ENCODE measurements at regions not wholly inside any gene's neighbourhood (a gene's known extent, or its start where the extent isn't known, plus 50 kb on each side); places are given as distances from the start of the nearest gene placed in this dataset.
"Not testable (repeated sequence)": the region's sequence is repeated elsewhere in the genome, so short reads cannot be mapped to it uniquely, and the experiment has no call there.

DNA sequence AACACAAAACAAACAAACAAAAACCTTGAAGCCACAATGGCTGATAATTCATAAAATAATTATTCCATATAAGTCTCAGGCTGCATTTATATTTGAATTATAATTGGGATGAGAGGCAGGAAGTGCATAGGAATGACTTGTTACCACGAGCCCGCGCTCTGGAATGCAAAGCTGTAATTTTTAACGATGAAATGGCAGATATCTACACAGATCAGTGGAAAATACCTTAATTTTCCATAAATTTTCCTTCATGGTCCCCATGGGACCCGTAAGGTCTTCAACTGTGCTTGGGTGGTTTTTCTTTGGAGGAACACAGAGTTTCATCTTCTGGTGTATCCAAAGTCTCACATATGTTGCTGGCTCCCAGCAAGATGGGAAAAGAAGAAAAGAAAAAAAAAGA, 226.8 kb downstream of the SHOX start:
- in situ Hi-C loops (cut with HindIII; ENCODE audit: low pct_unique_long_range_greater_than_20kb, low sequenced_read_pairs): no loop called here
- DNase-seq (ENCODE audit: low read depth, low spot score): no peak

DNA sequence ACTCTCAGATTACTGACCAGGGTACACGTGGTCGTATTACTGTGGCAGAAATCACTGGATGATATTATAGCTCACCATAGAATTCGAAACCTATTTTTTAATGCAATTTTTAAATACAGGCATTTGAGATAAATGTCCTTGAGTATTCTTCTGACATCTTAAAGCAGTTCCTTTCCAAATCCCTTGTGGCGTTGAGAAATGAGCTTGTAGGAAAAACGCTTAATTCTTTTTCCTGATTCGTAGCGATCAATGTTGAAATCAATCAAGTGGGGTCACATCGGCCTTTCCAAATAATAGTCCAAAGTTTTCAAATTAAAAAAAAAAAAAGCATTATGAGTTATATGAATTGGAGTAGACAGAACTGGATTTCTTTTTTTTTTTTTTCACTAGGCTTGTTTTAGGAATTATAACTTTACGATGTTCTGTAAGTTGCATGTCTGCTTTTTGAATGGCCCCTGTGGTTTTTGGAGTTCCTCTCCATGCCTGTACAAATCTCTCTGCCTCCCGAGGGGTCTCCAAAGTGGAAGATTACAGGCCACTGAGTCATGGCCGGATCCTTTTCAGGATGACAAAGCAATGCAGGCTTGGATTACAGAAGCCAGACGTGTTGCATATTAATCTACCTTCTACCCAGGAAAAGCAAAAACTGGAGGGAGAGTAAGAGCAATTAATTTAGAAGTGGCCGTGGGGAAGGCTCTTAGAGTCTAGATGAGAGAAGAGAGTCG, 226.1 kb downstream of the SHOX start:
- in situ Hi-C loops (cut with HindIII; ENCODE audit: low pct_unique_long_range_greater_than_20kb, low sequenced_read_pairs): no loop called here
- DNase-seq (ENCODE audit: low read depth, low spot score): no peak

DNA sequence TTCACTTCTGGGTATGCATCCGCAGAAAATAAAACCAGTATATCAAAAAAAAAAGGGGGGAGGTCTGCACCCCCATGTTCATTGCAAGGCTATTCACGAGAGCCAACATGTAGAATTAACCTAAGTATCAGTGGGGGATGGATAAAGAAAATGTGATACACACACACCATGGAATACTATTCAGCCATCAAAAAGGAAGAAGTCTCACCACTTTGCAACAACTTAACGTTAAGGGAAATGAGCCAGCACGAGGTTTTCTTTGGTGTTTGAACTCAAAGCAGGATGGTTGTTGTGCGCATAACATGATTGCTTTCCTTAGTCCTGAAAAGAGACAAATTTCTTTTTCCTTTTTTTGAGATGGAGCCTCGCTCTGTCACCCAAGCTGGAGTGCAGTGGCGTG, 222.7 kb downstream of the SHOX start:
- in situ Hi-C loops (cut with HindIII; ENCODE audit: low pct_unique_long_range_greater_than_20kb, low sequenced_read_pairs): no loop called here
- DNase-seq (ENCODE audit: low read depth, low spot score): no peak

DNA sequence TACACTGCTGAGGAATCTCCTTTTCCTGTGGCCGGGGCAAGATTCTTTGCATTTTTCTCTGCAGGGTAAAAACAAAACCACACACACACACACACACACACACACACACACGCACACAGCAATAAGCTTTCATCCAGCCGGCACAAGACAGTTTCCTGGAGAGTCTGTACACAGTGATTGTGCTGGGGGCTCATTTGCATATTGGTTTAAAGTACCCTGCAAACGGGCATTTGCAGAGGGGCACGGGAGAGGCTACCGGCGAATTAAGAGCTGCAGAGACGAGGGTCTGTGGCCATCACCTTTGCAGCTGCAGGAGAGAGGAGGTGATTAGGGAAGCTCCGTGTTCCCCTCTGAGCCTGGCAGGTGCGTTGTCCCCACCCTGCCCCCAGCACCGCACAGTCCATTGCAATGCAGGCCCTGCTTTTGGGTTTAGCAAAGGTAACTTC, 219.9 kb downstream of the SHOX start:
- DNase-seq (ENCODE audit: low read depth, low spot score): no peak
- in situ Hi-C loops (cut with HindIII; ENCODE audit: low pct_unique_long_range_greater_than_20kb, low sequenced_read_pairs): no loop called here

DNA sequence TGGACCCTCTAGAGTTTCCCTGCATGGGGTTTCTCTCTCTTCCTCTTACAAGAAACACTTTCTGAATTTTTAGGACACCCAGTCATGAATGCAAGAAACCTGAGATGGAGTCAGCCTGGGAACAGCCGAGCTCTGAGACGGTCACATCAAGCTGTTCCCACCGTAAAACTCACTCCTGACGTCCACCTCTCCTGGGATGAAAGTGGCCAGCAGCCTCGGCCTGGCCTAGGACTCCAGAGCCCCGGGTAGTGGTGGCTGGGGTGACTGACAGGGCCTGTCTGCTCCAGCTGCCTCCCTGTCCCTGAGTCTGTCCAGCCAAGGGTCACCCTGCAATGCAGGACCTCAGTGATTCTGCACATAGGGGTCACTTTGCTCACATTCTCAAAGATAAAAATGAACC, 217.8 kb downstream of the SHOX start:
- in situ Hi-C loops (cut with HindIII; ENCODE audit: low pct_unique_long_range_greater_than_20kb, low sequenced_read_pairs): no loop called here

DNA sequence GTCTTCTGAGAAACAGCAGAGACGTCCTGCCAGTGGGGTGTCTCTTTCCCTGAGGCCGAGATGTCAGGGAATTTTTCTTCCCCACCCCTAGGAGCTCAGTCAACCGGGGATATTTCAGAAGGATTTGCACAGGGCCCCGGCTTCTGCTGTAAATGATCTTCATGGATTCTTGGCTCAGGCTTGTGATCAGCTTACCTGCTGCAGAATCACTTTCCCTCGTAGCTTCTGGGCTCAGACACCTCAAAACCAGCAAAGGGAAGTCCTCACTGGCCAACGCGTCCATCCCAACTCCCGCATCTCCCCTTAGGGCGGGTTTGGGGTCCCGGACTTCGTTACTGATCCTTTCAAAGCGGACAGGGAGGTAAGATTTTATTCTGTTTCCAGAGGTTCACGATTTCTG, 212.7 kb downstream of the SHOX start:
- in situ Hi-C loops (cut with HindIII; ENCODE audit: low pct_unique_long_range_greater_than_20kb, low sequenced_read_pairs): no loop called here
- no peak for DNase-seq (ENCODE audit: low read depth, low spot score)

More for the DNA sequence above, 217.8 kb downstream of the SHOX start:
- DNase-seq (ENCODE audit: low read depth, low spot score): no peak

DNA sequence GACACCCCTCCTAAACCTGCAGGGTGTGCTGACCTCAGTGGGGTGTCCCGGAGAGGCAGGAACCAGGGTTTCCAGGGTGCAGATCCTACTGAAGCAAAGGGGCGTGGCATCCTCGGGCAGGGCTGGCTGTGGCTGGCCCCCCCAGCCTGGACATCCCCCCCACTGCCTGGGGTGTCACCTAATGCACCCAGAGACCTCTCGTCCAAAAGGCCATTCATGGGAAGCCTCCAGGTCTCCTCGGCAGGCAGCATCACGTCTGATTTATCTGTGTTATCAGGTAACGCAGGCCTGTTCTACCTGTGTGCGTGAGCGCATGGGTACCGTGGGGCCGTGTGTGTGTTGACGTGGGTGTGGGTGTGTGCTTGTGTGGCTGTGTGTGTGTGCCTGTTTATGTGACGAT, 210.0 kb downstream of the SHOX start:
- in situ Hi-C loops (cut with HindIII; ENCODE audit: low pct_unique_long_range_greater_than_20kb, low sequenced_read_pairs): no loop called here
- no peak for DNase-seq (ENCODE audit: low read depth, low spot score)

DNA sequence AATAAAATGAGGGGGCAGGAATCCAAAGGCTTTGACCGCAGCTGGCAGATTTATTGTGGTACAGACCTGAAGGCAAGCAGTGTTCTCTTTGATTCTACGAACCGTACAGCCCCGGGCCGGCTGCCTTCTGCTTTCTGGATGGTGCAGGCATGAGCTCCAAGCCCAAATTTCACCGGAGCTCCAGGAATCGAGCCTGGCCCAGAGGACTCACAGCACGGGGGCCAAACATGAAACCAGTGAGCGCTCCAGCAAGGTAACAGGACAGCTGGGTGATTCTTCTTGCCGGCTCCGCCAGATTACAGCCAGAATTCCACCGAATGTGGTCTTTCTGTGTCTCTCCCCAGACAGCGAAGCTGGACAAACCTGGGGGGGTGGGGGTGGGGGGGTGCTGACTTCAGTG, 208.1 kb downstream of the SHOX start:
- in situ Hi-C loops (cut with HindIII; ENCODE audit: low pct_unique_long_range_greater_than_20kb, low sequenced_read_pairs); DNase-seq (ENCODE audit: low read depth, low spot score): not testable (repeated sequence)

DNA sequence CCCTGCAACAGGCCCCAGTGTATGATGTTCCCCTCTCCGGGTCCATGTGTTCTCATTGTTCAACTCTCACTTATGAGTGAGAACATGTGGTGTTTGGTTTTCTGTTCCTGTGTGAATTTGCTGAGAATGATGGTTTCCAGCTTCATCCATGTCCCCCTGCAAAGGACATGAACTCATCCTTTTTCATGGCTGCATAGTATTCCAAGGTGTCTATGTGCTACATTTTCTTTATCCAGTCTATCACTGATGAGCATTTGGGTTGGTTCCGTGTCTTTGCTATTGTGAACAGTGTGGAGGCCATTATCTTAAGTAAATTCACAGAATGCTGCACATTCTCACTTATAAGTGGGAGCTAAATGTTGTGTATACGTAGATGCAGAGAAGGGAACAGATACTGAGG, 205.3 kb downstream of the SHOX start:
- in situ Hi-C loops (cut with HindIII; ENCODE audit: low pct_unique_long_range_greater_than_20kb, low sequenced_read_pairs); DNase-seq (ENCODE audit: low read depth, low spot score): not testable (repeated sequence)

DNA sequence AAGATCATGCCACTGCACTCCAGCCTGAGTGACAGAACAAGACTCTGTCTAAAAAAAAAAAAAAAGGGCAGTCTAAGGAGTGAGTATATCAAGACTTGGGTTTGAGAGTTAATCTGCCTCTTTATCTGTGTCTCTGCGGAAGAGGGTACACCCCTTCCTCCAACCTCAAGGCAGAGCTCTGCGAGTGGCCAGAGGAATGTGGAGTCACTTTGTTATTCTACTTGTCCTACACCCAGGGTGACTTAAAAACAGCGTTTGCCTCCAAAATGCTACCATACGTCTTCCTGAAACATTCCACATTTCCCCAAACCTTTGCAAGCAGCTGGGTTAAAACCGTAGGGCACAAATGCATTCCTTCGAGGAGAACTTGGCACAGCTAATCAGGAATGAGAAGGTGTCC, 199.9 kb downstream of the SHOX start:
- DNase-seq (ENCODE audit: low read depth, low spot score): no peak
- in situ Hi-C loops (cut with HindIII; ENCODE audit: low pct_unique_long_range_greater_than_20kb, low sequenced_read_pairs): no loop called here

DNA sequence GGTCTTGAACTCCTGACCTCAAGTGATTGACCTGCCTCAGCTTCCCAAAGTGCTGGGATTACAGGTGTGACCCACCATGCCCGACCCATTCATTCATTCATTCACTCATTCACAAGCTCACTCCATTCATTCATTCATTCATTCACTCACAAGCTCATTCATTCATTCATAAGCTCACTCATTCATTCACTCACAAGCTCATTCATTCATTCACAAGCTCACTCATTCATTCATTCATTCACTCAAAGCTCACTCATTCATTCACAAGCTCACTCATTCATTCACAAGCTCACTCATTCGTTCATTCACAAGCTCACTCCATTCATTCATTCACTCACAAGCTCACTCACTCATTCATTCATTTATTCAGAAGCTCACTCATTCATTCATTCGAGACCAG, 198.6 kb downstream of the SHOX start:
- no peak for DNase-seq (ENCODE audit: low read depth, low spot score)
- in situ Hi-C loops (cut with HindIII; ENCODE audit: low pct_unique_long_range_greater_than_20kb, low sequenced_read_pairs): no loop called here

DNA sequence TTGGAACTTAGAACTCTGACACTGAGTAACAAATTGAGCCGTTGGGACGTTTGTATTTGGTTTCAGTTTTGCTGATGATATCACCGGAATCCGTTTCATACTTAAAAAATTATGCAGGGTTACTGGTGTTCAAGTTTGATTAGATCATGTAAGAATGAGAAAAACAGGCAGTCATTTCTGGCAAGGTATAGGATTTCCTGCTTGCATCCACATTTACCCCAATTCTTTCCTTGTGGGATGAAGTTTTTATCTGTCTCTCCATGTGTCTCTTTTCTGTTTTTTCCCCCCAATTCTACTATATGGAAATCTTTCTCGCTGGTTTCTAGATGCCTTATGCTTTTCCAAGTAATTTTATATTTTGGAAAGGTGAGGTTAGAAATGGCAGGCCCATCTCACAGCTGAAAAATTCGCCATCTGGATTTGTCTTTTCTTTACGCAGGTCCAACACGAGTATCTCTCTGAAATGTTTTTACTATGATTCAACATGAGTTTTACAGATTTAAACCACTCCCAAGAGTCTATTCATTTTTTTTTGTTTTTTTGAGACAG, 197.9 kb downstream of the SHOX start:
- in situ Hi-C loops (cut with HindIII; ENCODE audit: low pct_unique_long_range_greater_than_20kb, low sequenced_read_pairs): no loop called here
- DNase-seq (ENCODE audit: low read depth, low spot score): no peak

DNA sequence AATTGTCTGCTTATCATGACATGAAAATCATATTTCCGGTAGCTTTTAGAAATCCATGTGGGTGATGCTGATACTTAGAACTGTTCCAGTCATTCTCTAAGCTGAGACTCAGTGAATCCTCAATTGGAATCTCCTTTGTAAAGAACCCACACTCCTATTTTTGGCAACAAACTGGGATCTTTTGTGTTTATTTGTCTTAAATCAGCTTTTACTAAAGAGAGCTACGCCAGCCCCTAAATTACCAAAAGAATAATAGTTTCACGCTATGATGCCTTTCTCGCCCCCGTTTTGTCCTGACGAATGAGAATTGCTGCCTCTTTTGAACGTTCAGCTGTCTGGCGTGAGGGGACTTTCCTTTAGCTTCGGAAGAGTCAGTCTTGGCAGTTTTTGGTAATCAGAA, 195.9 kb downstream of the SHOX start:
- DNase-seq (ENCODE audit: low read depth, low spot score): no peak
- in situ Hi-C loops (cut with HindIII; ENCODE audit: low pct_unique_long_range_greater_than_20kb, low sequenced_read_pairs): no loop called here

DNA sequence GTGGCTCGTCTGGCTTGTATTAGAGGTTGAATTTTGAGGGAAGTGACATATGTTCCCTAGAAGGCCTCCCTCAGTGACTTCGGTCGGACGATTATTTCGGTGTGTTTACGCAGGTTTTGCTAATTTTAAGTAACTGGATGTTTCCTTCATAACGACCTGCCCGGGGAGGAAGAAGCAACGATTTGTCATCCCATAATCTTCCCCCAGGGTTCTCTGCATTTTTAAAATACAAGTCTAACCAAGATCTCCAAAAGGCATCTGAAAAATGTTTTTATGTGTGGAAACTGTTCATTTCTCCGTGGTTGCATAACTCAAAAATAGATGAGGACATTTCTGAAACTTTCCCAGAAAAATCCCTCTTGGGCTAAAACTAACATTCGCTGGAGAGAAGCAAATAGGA, 195.4 kb downstream of the SHOX start:
- DNase-seq (ENCODE audit: low read depth, low spot score): no peak
- in situ Hi-C loops (cut with HindIII; ENCODE audit: low pct_unique_long_range_greater_than_20kb, low sequenced_read_pairs): no loop called here

DNA sequence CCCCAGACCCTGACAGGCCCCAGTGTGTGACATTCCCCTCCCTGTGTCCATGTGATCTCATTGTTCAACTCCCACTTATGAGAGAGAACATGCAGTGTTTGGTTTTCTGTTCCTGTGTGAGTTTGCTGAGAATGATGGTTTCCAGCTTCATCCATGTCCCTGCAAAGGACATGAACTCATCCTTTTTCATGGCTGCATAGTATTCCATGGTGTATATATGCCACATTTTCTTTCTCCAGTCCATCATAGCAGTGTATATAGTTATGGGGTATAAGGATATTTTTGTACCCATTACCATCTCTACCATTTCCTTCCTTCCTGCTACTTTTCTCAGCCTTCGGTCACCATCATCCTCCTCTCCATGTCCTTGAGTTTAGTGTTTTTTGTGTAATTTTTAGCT, 192.5 kb downstream of the SHOX start:
- DNase-seq (ENCODE audit: low read depth, low spot score); in situ Hi-C loops (cut with HindIII; ENCODE audit: low pct_unique_long_range_greater_than_20kb, low sequenced_read_pairs): not testable (repeated sequence)

DNA sequence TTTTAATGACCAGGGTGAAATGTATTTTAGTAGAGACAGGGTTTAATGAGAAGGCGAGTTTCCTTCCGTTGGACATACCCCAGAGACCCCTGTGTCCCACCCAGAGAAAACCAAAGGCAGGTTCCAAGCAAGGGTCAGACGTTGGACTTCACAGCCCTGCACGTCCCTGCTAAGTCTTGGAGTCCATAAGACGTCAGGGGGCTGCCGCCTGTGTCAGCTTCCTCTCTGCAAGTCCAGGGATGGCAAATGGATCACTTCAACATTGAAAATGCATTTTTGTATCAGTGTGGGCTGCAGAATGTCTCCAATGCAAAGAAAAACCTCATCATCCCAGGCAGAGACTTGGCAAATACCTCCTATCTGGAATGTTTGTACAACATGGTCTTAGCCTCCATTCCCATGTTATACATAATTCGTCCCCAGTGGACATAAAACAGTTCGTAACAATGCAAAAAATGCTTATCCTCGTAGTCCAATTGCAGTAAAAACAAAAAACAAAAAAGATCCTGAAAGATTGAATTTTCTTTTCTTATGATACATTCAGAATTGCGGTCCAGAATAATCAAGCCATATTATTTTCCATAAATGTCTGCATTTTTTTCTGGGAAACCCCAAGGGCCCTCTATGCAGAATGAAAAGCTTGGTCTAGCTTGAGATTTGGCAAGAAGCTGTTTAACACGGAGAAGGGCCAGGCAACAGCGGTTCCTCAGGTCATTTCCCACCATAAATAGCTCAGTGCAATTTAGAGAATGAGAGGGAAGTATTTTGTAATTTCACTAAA, 190.9 kb downstream of the SHOX start:
- in situ Hi-C loops (cut with HindIII; ENCODE audit: low pct_unique_long_range_greater_than_20kb, low sequenced_read_pairs): no loop called here
- DNase-seq (ENCODE audit: low read depth, low spot score): no peak

DNA sequence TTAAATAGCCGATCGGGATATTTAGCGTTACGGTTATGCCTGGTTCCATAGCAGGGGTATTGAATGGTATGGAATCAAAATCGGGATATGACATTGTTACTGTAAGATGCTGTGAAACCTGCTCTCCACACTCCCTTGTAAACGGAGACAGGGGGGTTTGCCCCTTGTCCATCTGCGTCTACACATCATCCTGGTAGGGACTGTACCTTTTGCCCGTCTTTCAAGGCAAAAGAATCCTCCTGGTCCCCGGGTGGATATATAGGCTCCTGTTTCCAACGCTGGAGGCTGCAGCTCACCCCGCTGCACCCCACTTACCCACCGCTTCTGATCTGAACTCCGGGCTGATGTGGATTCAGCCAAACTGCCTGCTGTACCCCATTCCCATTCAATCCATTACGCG, 189.1 kb downstream of the SHOX start:
- in situ Hi-C loops (cut with HindIII; ENCODE audit: low pct_unique_long_range_greater_than_20kb, low sequenced_read_pairs): no loop called here
- DNase-seq (ENCODE audit: low read depth, low spot score): no peak

DNA sequence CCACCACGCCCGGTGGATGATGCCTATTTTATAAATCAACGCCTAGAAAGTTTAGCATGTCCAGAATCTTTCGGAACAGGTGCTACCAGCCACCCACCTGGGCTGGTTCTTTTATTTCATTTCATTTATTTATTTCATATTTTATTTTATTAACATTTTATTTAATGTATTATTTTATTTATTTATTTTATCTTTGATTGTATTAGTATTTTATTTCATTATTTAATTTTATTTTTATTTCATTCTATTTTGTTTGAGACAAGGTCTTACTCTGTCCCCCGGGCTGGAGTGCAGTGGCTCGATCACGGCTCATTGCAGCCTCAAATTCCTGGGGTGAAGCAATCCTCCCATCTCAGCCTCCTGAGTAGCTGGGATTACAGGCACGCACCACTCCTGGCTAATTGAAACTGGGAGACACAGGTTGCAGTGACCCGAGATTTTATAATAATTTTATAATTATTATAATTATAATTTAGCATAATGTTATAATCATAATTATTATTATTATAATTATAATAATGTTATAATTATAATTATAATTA, 187.2 kb downstream of the SHOX start:
- in situ Hi-C loops (cut with HindIII; ENCODE audit: low pct_unique_long_range_greater_than_20kb, low sequenced_read_pairs): no loop called here
- no peak for DNase-seq (ENCODE audit: low read depth, low spot score)

DNA sequence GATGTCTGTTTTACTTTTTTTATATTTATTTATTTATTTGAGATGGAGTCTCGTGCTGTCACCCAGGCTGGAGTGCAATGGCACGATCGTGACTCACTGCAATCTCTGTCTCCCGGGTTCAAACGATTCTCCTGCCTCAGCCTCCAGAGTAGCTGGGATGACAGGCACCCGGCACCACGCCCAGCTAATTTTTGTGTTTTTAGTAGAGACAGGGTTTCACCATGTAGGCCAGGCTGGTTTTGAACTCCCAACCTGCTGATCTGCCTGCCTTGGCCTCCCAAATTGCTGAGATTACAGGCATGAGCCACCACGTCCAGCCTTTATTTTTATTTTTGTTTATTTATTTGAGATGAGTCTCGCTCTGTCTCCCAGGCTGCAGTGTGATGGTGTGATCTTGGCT, 186.6 kb downstream of the SHOX start:
- DNase-seq (ENCODE audit: low read depth, low spot score); in situ Hi-C loops (cut with HindIII; ENCODE audit: low pct_unique_long_range_greater_than_20kb, low sequenced_read_pairs): not testable (repeated sequence)
